ENCODE measurements at regions not wholly inside any gene's neighbourhood (a gene's known extent, or its start where the extent isn't known, plus 50 kb on each side); places are given as distances from the start of the nearest gene placed in this dataset.

DNA sequence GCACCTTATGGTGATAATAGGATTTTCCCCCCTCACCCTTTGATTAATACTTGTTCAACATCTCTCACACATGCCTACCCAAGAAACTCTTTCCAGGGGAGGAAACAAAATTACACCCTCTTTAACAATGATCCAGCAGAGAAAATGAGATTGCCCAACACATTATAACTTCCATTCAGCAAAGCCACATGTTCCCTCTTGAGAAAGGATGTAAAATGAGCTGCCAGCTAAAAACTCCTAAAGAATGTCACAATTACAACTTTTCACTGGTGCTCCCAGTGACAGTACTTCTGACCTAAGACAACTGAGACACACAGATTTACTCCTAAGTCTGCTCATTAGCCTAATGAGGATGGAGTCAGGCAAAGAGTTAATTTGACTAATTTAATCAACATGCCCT lies 621.4 kb downstream of the DIAPH3 start:
- ATAC-seq (replicated peaks) (no peak), DNase-seq (no peak)
- Mint-ChIP-seq H3K27ac (no peak overlapping the region), H3K4me1 (ENCODE audit: low read depth in 2 of 2) (no peaks in the 10 kb centered on the region), H3K9me3 (no peaks in the 10 kb centered on the region), H3K4me3 (no peak overlapping the region), H3K27me3 (peaks cover 7 to 13% of the 10 kb centered on the region in 2 donors), H3K36me3 (ENCODE audit: insufficient read depth) (no peaks in the 10 kb centered on the region)

DNA sequence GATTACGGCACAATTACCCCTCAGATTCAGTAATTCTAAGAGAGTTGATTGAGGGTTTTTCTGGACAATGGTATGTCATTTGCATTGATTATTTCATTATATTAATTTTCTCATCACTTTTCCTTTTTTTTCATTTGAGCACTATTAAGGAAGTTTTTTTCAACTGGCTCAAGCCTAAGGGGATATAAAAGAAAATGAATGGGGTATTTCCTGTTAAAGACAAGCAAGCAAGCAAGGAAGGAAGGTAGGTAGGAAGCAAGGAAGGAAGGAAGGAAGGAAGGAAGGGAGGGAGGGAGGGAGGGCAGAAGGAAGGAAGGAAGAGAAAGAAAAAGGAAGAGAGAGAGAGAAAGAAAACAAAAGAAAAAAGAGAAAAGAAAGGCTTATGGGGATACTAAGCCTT lies 620.3 kb downstream of the DIAPH3 start:
- Mint-ChIP-seq H3K36me3 (ENCODE audit: insufficient read depth) (no peaks in the 10 kb centered on the region), H3K9me3 (no peaks in the 10 kb centered on the region), H3K27ac (no peak overlapping the region), H3K27me3 (peaks cover 7 to 13% of the 10 kb centered on the region in 2 donors), H3K4me1 (ENCODE audit: low read depth in 2 of 2) (no peaks in the 10 kb centered on the region), H3K4me3 (no peak overlapping the region)
- ATAC-seq (replicated peaks) = no peak
- no peak for DNase-seq

DNA sequence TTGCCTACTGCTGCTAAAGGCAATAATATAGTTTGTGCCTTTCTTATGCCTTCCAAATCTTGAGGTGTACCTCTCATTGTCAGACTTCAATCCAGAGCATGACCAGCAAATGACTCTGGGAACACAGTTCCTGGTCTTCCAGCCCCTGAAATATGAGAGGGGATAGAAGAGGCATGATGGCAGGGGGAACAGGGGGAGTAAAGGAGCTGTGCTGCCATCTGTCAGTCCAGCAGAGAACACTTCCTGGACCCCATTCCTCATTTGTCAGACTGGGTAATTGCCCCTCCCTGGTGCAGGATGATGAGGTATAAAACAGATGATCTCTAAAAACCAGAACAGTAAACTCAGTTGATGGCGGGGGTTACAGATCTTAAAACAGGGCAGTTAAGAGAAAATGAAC lies 618.7 kb downstream of the DIAPH3 start:
- Mint-ChIP-seq H3K27ac (no peak overlapping the region), H3K9me3 (no peaks in the 10 kb centered on the region), H3K4me3 (no peak overlapping the region), H3K36me3 (ENCODE audit: insufficient read depth) (no peaks in the 10 kb centered on the region), H3K27me3 (peaks cover 7 to 13% of the 10 kb centered on the region in 2 donors), H3K4me1 (ENCODE audit: low read depth in 2 of 2) (no peaks in the 10 kb centered on the region)
- DNase-seq (no peak), ATAC-seq (replicated peaks) (no peak)

DNA sequence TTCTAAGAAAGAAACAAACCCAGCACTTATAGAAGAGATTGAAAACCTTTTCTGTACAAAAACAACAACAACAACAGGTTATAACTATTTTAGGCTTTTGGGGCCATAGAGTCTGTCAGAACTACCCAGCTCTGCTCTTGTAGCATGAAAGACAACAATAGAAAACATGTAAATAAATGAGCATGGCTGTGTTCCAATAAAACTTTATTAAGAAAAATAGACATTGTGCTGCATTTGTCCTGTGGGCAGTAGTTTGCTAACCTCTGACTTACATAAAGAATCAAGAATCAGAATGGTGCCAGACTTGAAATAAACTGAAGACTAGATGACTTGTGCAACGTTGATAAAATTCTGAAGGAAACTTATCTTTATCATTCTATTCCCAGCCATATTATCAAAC lies 617.5 kb downstream of the DIAPH3 start:
- DNase-seq = no peak
- Mint-ChIP-seq H3K4me3 (no peak overlapping the region), H3K4me1 (ENCODE audit: low read depth in 2 of 2) (no peaks in the 10 kb centered on the region), H3K9me3 (peaks cover 2 to 4% of the 10 kb centered on the region in 2 donors), H3K27ac (no peak overlapping the region), H3K36me3 (ENCODE audit: insufficient read depth) (no peaks in the 10 kb centered on the region), H3K27me3 (peaks cover 7 to 13% of the 10 kb centered on the region in 2 donors)
- no peak for ATAC-seq (replicated peaks)

DNA sequence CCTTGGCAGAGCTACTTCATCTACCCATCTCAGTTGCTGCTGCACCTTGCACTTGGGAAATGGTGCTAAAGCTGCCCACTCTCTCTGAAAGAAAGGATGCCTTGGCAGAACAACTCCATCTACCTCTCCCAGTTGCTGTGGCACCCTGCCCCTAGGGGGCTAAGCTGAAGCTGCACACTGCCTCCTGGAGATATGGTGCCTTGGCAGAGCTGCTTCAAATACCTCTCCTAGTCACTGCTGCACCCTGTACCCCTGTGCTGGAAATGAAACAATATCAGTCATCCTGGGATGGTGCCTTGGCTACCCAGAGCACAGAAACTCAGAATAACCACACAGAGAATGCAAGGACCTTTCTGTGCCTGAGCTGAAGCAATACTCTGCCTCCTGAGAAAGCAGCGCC lies 615.8 kb downstream of the DIAPH3 start:
- Mint-ChIP-seq H3K36me3 (ENCODE audit: insufficient read depth) (no peaks in the 10 kb centered on the region), H3K4me1 (ENCODE audit: low read depth in 2 of 2) (no peaks in the 10 kb centered on the region), H3K27me3 (peaks cover 7 to 13% of the 10 kb centered on the region in 2 donors), H3K27ac (no peak overlapping the region), H3K4me3 (no peak overlapping the region), H3K9me3 (peaks cover 4 to 7% of the 10 kb centered on the region in 2 donors)
- DNase-seq = no peak
- ATAC-seq (replicated peaks) = no peak

DNA sequence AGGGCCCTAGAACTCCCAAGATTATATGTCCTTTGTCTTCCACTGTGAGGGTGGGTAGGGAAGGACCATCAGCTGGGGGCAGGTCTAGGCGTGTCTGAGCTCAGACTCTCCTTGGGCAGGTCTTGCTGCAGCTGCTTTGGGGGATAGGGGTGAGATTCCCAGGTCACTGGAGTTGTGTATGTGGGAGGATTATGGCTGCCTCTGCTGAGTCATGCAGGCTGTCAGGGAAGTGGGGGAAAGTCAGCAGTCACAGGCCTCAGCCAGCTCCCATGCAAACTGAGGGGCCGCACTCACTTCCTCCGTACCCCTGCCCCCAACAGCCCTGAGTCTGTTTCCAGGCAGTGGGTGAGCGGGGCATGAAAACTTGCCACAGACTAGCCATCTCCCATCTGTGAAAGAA lies 600.8 kb downstream of the DIAPH3 start:
- Mint-ChIP-seq H3K27ac (no peak overlapping the region), H3K36me3 (ENCODE audit: insufficient read depth) (no peaks in the 10 kb centered on the region), H3K27me3 (peaks cover 0 to 19% of the 10 kb centered on the region in 2 donors), H3K4me3 (no peak overlapping the region), H3K9me3 (peaks cover 0 to 19% of the 10 kb centered on the region in 2 donors), H3K4me1 (ENCODE audit: low read depth in 2 of 2) (no peaks in the 10 kb centered on the region)
- DNase-seq (no peak), ATAC-seq (replicated peaks) (no peak)

DNA sequence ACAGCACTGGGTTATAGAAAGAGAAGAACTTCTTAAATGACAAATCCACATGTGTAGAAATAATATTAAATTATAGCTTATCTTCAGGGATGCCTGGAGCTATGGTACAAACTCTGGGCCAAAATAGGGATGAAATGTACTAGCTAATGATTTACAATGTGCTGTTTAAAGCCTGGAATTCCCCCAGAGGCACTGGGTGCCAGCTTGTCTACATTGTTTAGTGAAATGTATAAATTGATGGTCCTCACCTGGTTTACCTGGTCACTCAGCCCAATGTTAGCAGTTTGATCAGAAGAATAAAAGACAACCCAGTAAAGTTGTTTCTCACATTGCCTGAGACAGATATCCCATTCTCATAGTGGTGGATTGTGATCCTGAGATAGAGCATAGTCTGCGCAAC lies 597.2 kb downstream of the DIAPH3 start:
- DNase-seq (no peak), ATAC-seq (replicated peaks) (no peak)
- no peaks in the 10 kb centered on the region for H3K36me3 Mint-ChIP-seq (ENCODE audit: insufficient read depth)
- H3K4me3 Mint-ChIP-seq = no peak overlapping the region
- no peak overlapping the region for H3K27ac Mint-ChIP-seq
- peaks cover 3 to 8% of the 10 kb centered on the region in 2 donors for H3K9me3 Mint-ChIP-seq
- peaks cover 5 to 19% of the 10 kb centered on the region in 2 donors for H3K27me3 Mint-ChIP-seq
- peaks cover 0 to 4% of the 10 kb centered on the region in 2 donors for H3K4me1 Mint-ChIP-seq (ENCODE audit: low read depth in 2 of 2)

DNA sequence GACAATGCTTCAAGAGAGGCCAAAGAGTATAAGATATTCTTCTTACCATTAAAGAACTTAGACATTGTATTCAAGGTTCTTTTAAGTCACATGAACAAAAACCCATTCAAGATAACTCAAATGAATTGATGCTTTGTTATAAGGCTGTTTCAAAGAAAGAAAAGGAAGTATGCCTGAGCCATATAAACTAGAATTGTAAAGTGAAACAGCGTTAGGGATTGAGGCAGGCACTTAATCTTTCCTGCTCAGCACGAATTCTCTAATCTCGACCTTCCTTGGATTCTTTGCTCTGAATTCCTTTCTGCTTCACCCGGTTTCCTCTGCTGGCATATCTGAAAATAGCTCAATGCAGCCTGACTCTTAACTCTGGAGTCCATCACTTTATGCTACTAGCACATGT lies 595.4 kb downstream of the DIAPH3 start:
- H3K27me3 Mint-ChIP-seq = peaks cover 5 to 22% of the 10 kb centered on the region in 2 donors
- no peaks in the 10 kb centered on the region for H3K36me3 Mint-ChIP-seq (ENCODE audit: insufficient read depth)
- ATAC-seq (replicated peaks) (no peak), DNase-seq (no peak)
- no peak overlapping the region for H3K4me3 Mint-ChIP-seq
- peaks cover 0 to 4% of the 10 kb centered on the region in 2 donors for H3K4me1 Mint-ChIP-seq (ENCODE audit: low read depth in 2 of 2)
- no peak overlapping the region for H3K27ac Mint-ChIP-seq
- peaks cover 0 to 6% of the 10 kb centered on the region in 2 donors for H3K9me3 Mint-ChIP-seq

DNA sequence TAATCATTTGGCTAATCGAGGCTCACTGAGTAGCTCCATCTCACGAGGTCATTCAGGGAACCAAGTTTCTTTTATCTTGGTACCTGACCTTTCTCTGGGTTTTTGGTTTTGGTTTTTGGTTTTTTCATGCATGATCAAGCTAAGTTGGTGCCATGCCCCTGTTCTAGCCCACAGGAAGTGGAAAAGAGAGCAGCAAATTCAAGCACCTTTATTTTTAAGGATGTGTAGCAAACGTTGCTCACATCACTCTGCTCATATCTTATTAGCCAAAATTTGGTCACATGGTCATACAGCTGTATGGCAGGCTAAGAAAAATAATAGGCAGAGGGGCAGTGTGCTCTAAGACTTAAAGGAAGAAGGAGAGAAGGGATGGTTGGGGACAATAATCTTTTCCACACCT lies 593.5 kb downstream of the DIAPH3 start:
- Mint-ChIP-seq H3K36me3 (ENCODE audit: insufficient read depth) (no peaks in the 10 kb centered on the region), H3K4me3 (no peak overlapping the region), H3K27ac (no peak overlapping the region), H3K4me1 (ENCODE audit: low read depth in 2 of 2) (peaks cover 0 to 4% of the 10 kb centered on the region in 2 donors), H3K9me3 (peaks cover 0 to 6% of the 10 kb centered on the region in 2 donors), H3K27me3 (peaks cover 5 to 27% of the 10 kb centered on the region in 2 donors)
- no peak for DNase-seq
- peak; percentile 44 for ATAC-seq (replicated peaks)

DNA sequence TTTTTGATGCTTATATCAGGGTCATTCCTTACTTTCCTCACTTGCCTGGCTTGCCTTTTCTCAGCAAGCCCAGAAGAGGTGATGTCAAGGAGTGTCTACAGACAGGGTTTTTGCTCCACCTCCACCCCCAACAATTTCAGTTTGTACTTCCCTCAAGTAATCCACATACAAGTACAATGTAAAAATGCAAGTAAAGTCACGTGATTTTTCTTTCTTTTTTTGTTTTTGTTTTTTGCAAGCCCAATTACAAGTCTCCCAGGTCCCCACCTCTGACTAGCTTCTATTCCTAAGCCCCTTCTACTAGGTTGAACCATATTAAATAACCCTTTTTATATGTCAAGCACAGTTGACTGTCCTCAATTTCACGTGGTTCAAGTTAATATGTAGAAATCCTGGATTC lies 579.6 kb downstream of the DIAPH3 start:
- Mint-ChIP-seq H3K27ac (no peak overlapping the region), H3K4me3 (no peak overlapping the region), H3K4me1 (ENCODE audit: low read depth in 2 of 2) (no peaks in the 10 kb centered on the region), H3K27me3 (no peaks in the 10 kb centered on the region), H3K36me3 (ENCODE audit: insufficient read depth) (no peaks in the 10 kb centered on the region), H3K9me3 (no peaks in the 10 kb centered on the region)
- no peak for DNase-seq
- no peak for ATAC-seq (replicated peaks)

DNA sequence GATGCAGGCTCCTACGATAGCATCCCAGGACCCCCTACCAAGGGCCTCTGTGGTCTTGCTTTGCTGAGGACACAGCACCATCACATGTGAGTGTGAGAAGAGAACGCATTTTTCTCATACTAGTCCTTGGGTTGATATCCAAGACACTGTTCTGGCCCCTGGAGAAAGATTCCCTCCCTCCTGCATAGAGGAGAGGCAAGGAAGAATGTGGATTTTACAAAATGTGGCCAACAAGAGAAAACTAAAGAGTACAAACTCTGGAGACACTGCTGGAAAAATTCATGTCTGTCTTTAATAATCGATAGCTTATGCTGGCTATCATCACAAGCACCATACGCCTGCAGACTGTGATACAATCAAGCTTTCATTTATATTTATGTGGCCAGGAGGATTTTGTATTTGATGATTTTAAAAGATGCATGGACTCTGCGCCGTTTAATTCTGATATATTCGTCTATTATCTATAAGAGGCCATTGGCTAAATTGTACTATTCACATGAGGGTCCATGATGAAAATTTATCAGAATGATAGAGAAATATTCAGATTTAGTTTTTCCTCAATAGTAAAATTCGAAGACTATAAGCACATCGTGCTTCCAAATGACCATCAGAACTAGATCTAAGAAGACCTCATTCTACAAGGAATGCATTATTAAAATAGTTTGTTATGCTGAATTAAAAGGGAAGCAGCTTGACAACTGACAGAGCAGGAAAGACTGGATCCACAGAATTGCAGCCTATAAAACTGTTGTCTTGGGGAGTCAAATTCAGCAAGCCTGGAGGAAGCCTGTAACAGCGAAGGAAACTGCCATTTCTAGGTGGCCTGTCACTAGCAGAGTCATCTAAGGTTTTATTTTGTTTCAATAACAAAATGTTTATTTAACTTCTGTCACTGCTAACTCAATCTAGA lies 578.7 kb downstream of the DIAPH3 start:
- no peak for DNase-seq
- no peaks in the 10 kb centered on the region for H3K4me1 Mint-ChIP-seq (ENCODE audit: low read depth in 2 of 2)
- H3K36me3 Mint-ChIP-seq (ENCODE audit: insufficient read depth) = no peaks in the 10 kb centered on the region
- no peaks in the 10 kb centered on the region for H3K27me3 Mint-ChIP-seq
- no peak overlapping the region for H3K4me3 Mint-ChIP-seq
- H3K27ac Mint-ChIP-seq = no peak overlapping the region
- no peak for ATAC-seq (replicated peaks)
- H3K9me3 Mint-ChIP-seq = no peaks in the 10 kb centered on the region

DNA sequence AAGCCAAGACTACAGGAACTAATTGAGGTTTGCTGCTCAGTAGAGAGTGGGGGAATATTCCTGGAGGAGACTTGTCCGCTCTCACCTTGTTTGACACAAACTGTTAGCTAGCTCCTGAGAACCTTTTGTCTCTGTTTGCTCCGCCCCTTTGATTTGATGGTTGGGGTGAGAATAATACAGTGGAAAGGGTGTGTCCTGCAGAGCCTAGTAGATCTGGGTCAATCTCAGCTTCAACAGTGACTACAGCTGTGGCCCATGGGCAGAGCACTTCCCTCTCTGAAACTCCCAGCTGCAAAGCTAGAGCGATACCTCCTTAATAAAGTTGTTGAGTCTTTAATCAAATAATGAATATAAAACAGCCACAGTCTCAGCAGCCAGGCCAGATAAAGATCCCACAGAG lies 576.7 kb downstream of the DIAPH3 start:
- Mint-ChIP-seq H3K4me1 (ENCODE audit: low read depth in 2 of 2) (peaks cover 0 to 2% of the 10 kb centered on the region in 2 donors), H3K9me3 (peaks cover 3 to 6% of the 10 kb centered on the region in 2 donors), H3K4me3 (no peak overlapping the region), H3K27me3 (peaks cover 0 to 5% of the 10 kb centered on the region in 2 donors), H3K36me3 (ENCODE audit: insufficient read depth) (no peaks in the 10 kb centered on the region), H3K27ac (no peak overlapping the region)
- ATAC-seq (replicated peaks) (no peak), DNase-seq (no peak)

DNA sequence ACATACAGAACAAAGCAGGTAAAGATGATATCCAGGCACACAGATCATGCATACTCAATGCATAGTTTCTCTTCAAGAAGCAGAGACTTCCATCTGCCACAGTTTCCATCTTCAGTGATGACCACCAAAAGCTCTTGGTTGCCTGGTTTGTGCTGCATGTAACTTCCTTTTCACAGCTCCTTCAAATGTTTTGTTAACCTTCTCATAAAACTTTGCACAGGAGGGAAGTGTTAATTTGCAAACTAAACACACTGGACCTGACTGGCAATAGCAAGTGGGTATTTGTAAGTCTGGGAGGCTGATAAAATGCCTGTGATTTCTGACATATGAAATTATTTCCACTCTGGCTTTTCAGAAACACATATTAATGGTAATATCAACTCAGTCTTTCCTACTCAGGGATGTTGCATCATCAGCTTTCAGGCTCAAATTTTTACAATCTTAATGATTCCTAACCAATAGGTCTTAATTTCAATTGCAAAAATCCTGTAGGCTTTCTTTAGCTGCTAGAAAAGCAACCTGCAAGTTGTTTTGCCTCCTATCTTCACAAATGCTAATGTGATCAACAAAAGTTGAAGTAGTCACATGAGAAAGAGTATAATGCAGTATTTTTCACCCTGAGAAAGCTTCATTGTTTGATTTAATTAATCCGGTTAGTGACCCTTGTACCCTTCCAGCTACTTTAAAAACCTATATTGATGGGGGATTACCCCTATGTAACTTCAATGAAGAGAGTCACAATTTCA lies 575.6 kb downstream of the DIAPH3 start:
- Mint-ChIP-seq H3K4me3 (no peak overlapping the region), H3K4me1 (ENCODE audit: low read depth in 2 of 2) (peaks cover 0 to 2% of the 10 kb centered on the region in 2 donors), H3K27ac (no peak overlapping the region), H3K36me3 (ENCODE audit: insufficient read depth) (no peaks in the 10 kb centered on the region), H3K9me3 (peaks cover 4 to 7% of the 10 kb centered on the region in 2 donors), H3K27me3 (peaks cover 8 to 15% of the 10 kb centered on the region in 2 donors)
- DNase-seq (no peak), ATAC-seq (replicated peaks) (no peak)

DNA sequence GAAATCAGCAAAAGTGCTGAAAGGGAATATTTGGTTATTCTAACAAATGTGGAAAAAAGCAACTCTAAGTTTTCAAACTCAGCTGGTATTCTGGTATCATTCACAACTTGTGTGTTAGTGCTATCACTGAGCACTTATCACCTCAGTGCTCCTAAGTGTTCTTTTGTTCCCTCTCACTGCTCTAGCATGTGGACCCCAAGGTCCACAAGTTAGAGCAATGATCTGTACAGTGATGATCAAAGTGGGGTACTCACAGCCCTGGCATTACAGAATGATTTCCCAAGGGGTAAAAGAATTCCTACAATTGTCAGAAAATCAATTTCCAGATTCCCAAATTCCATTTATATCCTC lies 575.0 kb downstream of the DIAPH3 start:
- Mint-ChIP-seq H3K27ac (no peak overlapping the region), H3K27me3 (peaks cover 9 to 18% of the 10 kb centered on the region in 2 donors), H3K36me3 (ENCODE audit: insufficient read depth) (no peaks in the 10 kb centered on the region), H3K4me1 (ENCODE audit: low read depth in 2 of 2) (peaks cover 0 to 2% of the 10 kb centered on the region in 2 donors), H3K4me3 (no peak overlapping the region), H3K9me3 (peaks cover 7 to 8% of the 10 kb centered on the region in 2 donors)
- DNase-seq (no peak), ATAC-seq (replicated peaks) (no peak)

Measured in effector memory CD8-positive, alpha-beta T cell (primary cell).